Naive thymus-derived CD8-positive, alpha-beta T cell (primary cell): ENCODE measurements at regions not wholly inside any gene's neighbourhood (a gene's known extent, or its start where the extent isn't known, plus 50 kb on each side); places are given as distances from the start of the nearest gene placed in this dataset.
"Not testable (repeated sequence)": the region's sequence is repeated elsewhere in the genome, so short reads cannot be mapped to it uniquely, and the experiment has no call there.

Experiments used
- ATAC-seq, 2 donors: fragments of 150-1000 bp; cut with Tn5 transposase in 1 of 2; sonication (Bioruptor Pico), chemical (Tn5 transposase) in 1 of 2; 1 replicate in 1 of 2; 2 replicates in 1 of 2; pipeline ENCODE4 v1.10.0; 2021; ENCODE audit warnings: mild to moderate bottlenecking in 2 of 2, moderate library complexity in 2 of 2
- POLR2A ChIA-PET: fragments of 350-600 bp; sonication (Branson Sonifier 250); formaldehyde crosslinking; loops from one replicate; lab custom pipeline; 2021; ENCODE audit warnings: antibody characterized with exemption; lab: Charles Lee
- DNase-seq, 10 donors: peaks; one replicate each; pipeline versions ENCODE4 v3.0.0 to v3.0.0-alpha.2; 2020 to 2022
- H3K27ac Mint-ChIP-seq, 10 donors: one replicate each; pipeline ENCODE4 v1.8.0; 2020 to 2022; ENCODE audit warnings: mild to moderate bottlenecking in 10 of 10, mixed read lengths in 10 of 10, moderate library complexity in 4 of 10, inconsistent platforms in 1 of 10
- H3K27me3 Mint-ChIP-seq, 5 donors: one replicate each; pipeline ENCODE4 v1.8.0; 2021 to 2022; ENCODE audit warnings: mixed read lengths in 5 of 5
- H3K36me3 Mint-ChIP-seq, 3 donors: one replicate each; pipeline ENCODE4 v1.8.0; 2020 to 2022; ENCODE audit warnings: mixed read lengths in 3 of 3, mild to moderate bottlenecking in 2 of 3, inconsistent platforms in 1 of 3
- H3K4me1 Mint-ChIP-seq, 4 donors: one replicate each; pipeline ENCODE4 v1.8.0; 2021 to 2022; ENCODE audit warnings: mixed read lengths in 4 of 4
- H3K4me3 Mint-ChIP-seq, 10 donors: one replicate each; pipeline ENCODE4 v1.8.0; 2020 to 2022; ENCODE audit warnings: mild to moderate bottlenecking in 10 of 10, mixed read lengths in 10 of 10, moderate library complexity in 6 of 10, inconsistent platforms in 1 of 10
- H3K9me3 Mint-ChIP-seq, 9 donors: one replicate each; pipeline ENCODE4 v1.8.0; 2020 to 2022; ENCODE audit warnings: mixed read lengths in 9 of 9, mild to moderate bottlenecking in 3 of 9, inconsistent platforms in 1 of 9, moderate library complexity in 1 of 9

GRCh38 chr12:72723732-72724131, 451.6 kb downstream of the TRHDE start:
- no peak for DNase-seq
- ATAC-seq = no peak
- Mint-ChIP-seq H3K4me3 (no peak overlapping the region), H3K4me1 (no peaks in the 10 kb centered on the region), H3K27ac (no peak overlapping the region), H3K36me3 (no peaks in the 10 kb centered on the region), H3K9me3 (peaks cover 0 to 18% (median 5%) of the 10 kb centered on the region in 9 donors), H3K27me3 (no peaks in the 10 kb centered on the region)
- POLR2A ChIA-PET = no interaction called here

- POLR2A ChIA-PET = no interaction called here
- ATAC-seq = no peak
- Mint-ChIP-seq H3K27me3 (no peaks in the 10 kb centered on the region), H3K4me1 (no peaks in the 10 kb centered on the region), H3K9me3 (peaks cover 0 to 29% (median 5%) of the 10 kb centered on the region in 9 donors), H3K4me3 (no peak overlapping the region), H3K36me3 (no peaks in the 10 kb centered on the region), H3K27ac (no peak overlapping the region)
- DNase-seq = no peak
Measured at GRCh38 chr12:72729451-72730010, 457.4 kb downstream of the TRHDE start.

- Mint-ChIP-seq H3K4me1 (no peaks in the 10 kb centered on the region), H3K27me3 (no peaks in the 10 kb centered on the region), H3K36me3 (no peaks in the 10 kb centered on the region), H3K9me3 (peaks cover 0 to 20% (median 4%) of the 10 kb centered on the region in 9 donors), H3K4me3 (no peak overlapping the region), H3K27ac (no peak overlapping the region)
- DNase-seq (no peak), ATAC-seq (no peak)
- POLR2A ChIA-PET = no interaction called here
Measured at GRCh38 chr12:72734581-72734980, 462.4 kb downstream of the TRHDE start.

GRCh38 chr12:72738811-72739210, 466.6 kb downstream of the TRHDE start:
- peaks cover 10 to 39% (median 21%) of the 10 kb centered on the region in 9 donors for H3K9me3 Mint-ChIP-seq
- no peak overlapping the region for H3K4me3 Mint-ChIP-seq
- H3K27ac Mint-ChIP-seq = no peak overlapping the region
- H3K36me3 Mint-ChIP-seq = peaks cover 0 to 13% (median 2%) of the 10 kb centered on the region in 3 donors
- POLR2A ChIA-PET = no interaction called here
- no peaks in the 10 kb centered on the region for H3K4me1 Mint-ChIP-seq
- DNase-seq = no peak
- ATAC-seq = no peak
- H3K27me3 Mint-ChIP-seq = no peaks in the 10 kb centered on the region

- ATAC-seq = no peak
- POLR2A ChIA-PET = no interaction called here
- no peaks in the 10 kb centered on the region for H3K27me3 Mint-ChIP-seq
- H3K9me3 Mint-ChIP-seq = peaks cover 10 to 43% (median 23%) of the 10 kb centered on the region in 9 donors
- no peaks in the 10 kb centered on the region for H3K4me1 Mint-ChIP-seq
- no peak for DNase-seq
- peaks cover 0 to 13% (median 2%) of the 10 kb centered on the region in 3 donors for H3K36me3 Mint-ChIP-seq
- H3K4me3 Mint-ChIP-seq = no peak overlapping the region
- H3K27ac Mint-ChIP-seq = no peak overlapping the region
Measured at GRCh38 chr12:72740064-72740463, 467.9 kb downstream of the TRHDE start.

GRCh38 chr12:72742568-72742967, 470.4 kb downstream of the TRHDE start:
- ATAC-seq = no peak

GRCh38 chr12:72746048-72746447, 473.9 kb downstream of the TRHDE start:
- H3K36me3 Mint-ChIP-seq = peaks cover 0 to 13% (median 2%) of the 10 kb centered on the region in 3 donors
- H3K4me1 Mint-ChIP-seq = no peaks in the 10 kb centered on the region
- DNase-seq (no peak), ATAC-seq (no peak)
- H3K27me3 Mint-ChIP-seq = no peaks in the 10 kb centered on the region
- H3K4me3 Mint-ChIP-seq = no peak overlapping the region
- POLR2A ChIA-PET = no interaction called here
- no peak overlapping the region for H3K27ac Mint-ChIP-seq
- H3K9me3 Mint-ChIP-seq = peaks cover 14 to 46% (median 29%) of the 10 kb centered on the region in 9 donors

More at GRCh38 chr12:72742568-72742967, 470.4 kb downstream of the TRHDE start:
- POLR2A ChIA-PET = no interaction called here
- Mint-ChIP-seq H3K4me1 (no peaks in the 10 kb centered on the region), H3K27me3 (no peaks in the 10 kb centered on the region), H3K27ac (no peak overlapping the region), H3K36me3 (peaks cover 0 to 13% (median 2%) of the 10 kb centered on the region in 3 donors), H3K9me3 (peaks cover 14 to 49% (median 23%) of the 10 kb centered on the region in 9 donors), H3K4me3 (no peak overlapping the region)
- no peak for DNase-seq

- no peak overlapping the region for H3K27ac Mint-ChIP-seq
- H3K4me1 Mint-ChIP-seq = no peaks in the 10 kb centered on the region
- H3K4me3 Mint-ChIP-seq = no peak overlapping the region
- peaks cover 0 to 5% (median 0%) of the 10 kb centered on the region in 3 donors for H3K36me3 Mint-ChIP-seq
- POLR2A ChIA-PET = no interaction called here
- ATAC-seq (no peak), DNase-seq (no peak)
- no peaks in the 10 kb centered on the region for H3K27me3 Mint-ChIP-seq
- H3K9me3 Mint-ChIP-seq = peaks cover 7 to 34% (median 19%) of the 10 kb centered on the region in 9 donors
Measured at GRCh38 chr12:72747111-72747849, 475.1 kb downstream of the TRHDE start.

GRCh38 chr12:72748971-72749370, 476.8 kb downstream of the TRHDE start:
- H3K4me1 Mint-ChIP-seq = no peaks in the 10 kb centered on the region
- ATAC-seq (no peak), DNase-seq (no peak)
- no peaks in the 10 kb centered on the region for H3K36me3 Mint-ChIP-seq
- peaks cover 2 to 23% (median 10%) of the 10 kb centered on the region in 9 donors for H3K9me3 Mint-ChIP-seq
- H3K27me3 Mint-ChIP-seq = no peaks in the 10 kb centered on the region
- no peak overlapping the region for H3K27ac Mint-ChIP-seq
- no peak overlapping the region for H3K4me3 Mint-ChIP-seq
- POLR2A ChIA-PET = no interaction called here

- H3K27me3 Mint-ChIP-seq = peaks cover 0 to 1% (median 0%) of the 10 kb centered on the region in 5 donors
- H3K27ac Mint-ChIP-seq = no peak overlapping the region
- H3K9me3 Mint-ChIP-seq = peaks cover 2 to 34% (median 9%) of the 10 kb centered on the region in 9 donors
- ATAC-seq (no peak), DNase-seq (no peak)
- POLR2A ChIA-PET = no interaction called here
- H3K4me3 Mint-ChIP-seq = no peak overlapping the region
- peaks cover 0 to 5% (median 0%) of the 10 kb centered on the region in 3 donors for H3K36me3 Mint-ChIP-seq
- H3K4me1 Mint-ChIP-seq = no peaks in the 10 kb centered on the region
Measured at GRCh38 chr12:72753571-72753970, 481.4 kb downstream of the TRHDE start.

- ATAC-seq, H3K4me3 Mint-ChIP-seq, H3K27me3 Mint-ChIP-seq: not testable (repeated sequence)
Measured at GRCh38 chr12:72754026-72754425, 481.9 kb downstream of the TRHDE start.

GRCh38 chr12:72766517-72766916, 494.3 kb downstream of the TRHDE start:
- Mint-ChIP-seq H3K27me3 (no peaks in the 10 kb centered on the region), H3K36me3 (no peaks in the 10 kb centered on the region), H3K4me3 (no peak overlapping the region), H3K9me3 (peaks cover 1 to 27% (median 5%) of the 10 kb centered on the region in 9 donors), H3K27ac (no peak overlapping the region), H3K4me1 (no peaks in the 10 kb centered on the region)
- DNase-seq = no peak
- POLR2A ChIA-PET = no interaction called here
- ATAC-seq = no peak

More at GRCh38 chr12:72754026-72754425, 481.9 kb downstream of the TRHDE start:
- H3K27ac Mint-ChIP-seq, H3K36me3 Mint-ChIP-seq, DNase-seq, POLR2A ChIA-PET, H3K4me1 Mint-ChIP-seq: not testable (repeated sequence)
- H3K9me3 Mint-ChIP-seq = peaks cover 2 to 38% (median 12%) of the 10 kb centered on the region in 9 donors

GRCh38 chr12:72774023-72774422, 501.9 kb downstream of the TRHDE start:
- Mint-ChIP-seq H3K9me3 (peaks cover 0 to 26% (median 3%) of the 10 kb centered on the region in 9 donors), H3K27ac (no peak overlapping the region), H3K27me3 (no peaks in the 10 kb centered on the region), H3K36me3 (no peaks in the 10 kb centered on the region), H3K4me1 (no peaks in the 10 kb centered on the region), H3K4me3 (no peak overlapping the region)
- POLR2A ChIA-PET = no interaction called here
- DNase-seq = no peak
- no peak for ATAC-seq
